ENCODE measurements at regions not wholly inside any gene's neighbourhood (a gene's known extent, or its start where the extent isn't known, plus 50 kb on each side); places are given as distances from the start of the nearest gene placed in this dataset.
A peak's percentile ranks its signal among the peaks of the same experiment; 100 is the strongest.

DNA sequence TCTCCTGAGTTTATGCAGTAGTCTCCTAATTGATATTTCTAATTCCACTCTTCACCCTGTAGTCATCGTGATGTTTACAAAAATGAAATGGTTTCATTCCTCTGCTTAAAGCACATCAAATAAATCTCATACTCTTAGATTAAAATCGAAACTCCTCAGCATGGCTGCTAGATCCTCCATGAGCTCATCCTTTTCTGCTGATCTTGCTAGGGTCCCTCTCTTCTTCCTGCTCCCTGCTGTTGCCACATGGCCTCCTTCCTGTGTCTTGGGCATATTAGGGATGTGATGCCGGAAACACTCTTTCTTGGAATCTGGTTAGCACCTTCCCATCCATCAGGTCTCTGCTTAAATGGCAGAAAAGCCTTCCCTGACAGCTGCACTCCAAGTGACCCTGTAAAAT lies 59.5 kb upstream of the MEGF10 start:
- no peak for DNase-seq (ENCODE audit: low spot score)
- no peaks in the 10 kb centered on the region for H3K36me3 Mint-ChIP-seq (ENCODE audit: low read depth, unreplicated experiment)
- H3K27me3 Mint-ChIP-seq (ENCODE audit: unreplicated experiment) = peaks cover 1% of the 10 kb centered on the region
- no peaks in the 10 kb centered on the region for H3K9me3 Mint-ChIP-seq (ENCODE audit: unreplicated experiment)
- peak overlapping the region; percentile 34 for H3K27ac Mint-ChIP-seq (ENCODE audit: unreplicated experiment)
- TF ChIP-seq, protein P1, sequence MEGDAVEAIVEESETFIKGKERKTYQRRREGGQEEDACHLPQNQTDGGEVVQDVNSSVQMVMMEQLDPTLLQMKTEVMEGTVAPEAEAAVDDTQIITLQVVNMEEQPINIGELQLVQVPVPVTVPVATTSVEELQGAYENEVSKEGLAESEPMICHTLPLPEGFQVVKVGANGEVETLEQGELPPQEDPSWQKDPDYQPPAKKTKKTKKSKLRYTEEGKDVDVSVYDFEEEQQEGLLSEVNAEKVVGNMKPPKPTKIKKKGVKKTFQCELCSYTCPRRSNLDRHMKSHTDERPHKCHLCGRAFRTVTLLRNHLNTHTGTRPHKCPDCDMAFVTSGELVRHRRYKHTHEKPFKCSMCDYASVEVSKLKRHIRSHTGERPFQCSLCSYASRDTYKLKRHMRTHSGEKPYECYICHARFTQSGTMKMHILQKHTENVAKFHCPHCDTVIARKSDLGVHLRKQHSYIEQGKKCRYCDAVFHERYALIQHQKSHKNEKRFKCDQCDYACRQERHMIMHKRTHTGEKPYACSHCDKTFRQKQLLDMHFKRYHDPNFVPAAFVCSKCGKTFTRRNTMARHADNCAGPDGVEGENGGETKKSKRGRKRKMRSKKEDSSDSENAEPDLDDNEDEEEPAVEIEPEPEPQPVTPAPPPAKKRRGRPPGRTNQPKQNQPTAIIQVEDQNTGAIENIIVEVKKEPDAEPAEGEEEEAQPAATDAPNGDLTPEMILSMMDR (IDR thresholded peaks at IDR 0.05; ENCODE audit: unreplicated experiment) = no peak
- H3K4me1 Mint-ChIP-seq (ENCODE audit: unreplicated experiment) = peaks cover 28% of the 10 kb centered on the region
- H3K4me3 Mint-ChIP-seq (ENCODE audit: unreplicated experiment) = no peak overlapping the region

DNA sequence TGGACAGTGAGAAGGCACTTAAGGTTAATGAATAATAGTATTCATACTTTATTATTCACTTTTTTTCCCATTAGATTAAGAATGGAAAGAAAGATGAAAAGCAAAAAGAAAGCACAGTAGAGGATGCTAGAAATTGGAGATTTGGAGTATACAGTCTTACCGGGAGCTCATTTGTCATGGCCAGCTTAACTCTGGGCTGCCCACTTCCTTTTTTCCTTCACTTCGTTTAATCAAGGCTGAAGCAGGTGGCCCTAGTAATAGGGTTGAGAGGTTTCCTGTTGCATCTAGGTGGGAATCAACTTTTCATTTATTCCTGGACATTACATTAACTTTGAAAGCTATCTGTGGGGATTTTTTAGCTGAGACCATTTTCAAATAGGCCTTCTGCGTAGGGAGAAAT lies 57.0 kb upstream of the MEGF10 start:
- no peaks in the 10 kb centered on the region for H3K36me3 Mint-ChIP-seq (ENCODE audit: low read depth, unreplicated experiment)
- H3K4me3 Mint-ChIP-seq (ENCODE audit: unreplicated experiment) = no peak overlapping the region
- no peak overlapping the region for H3K27ac Mint-ChIP-seq (ENCODE audit: unreplicated experiment)
- H3K9me3 Mint-ChIP-seq (ENCODE audit: unreplicated experiment) = no peaks in the 10 kb centered on the region
- peaks cover 28% of the 10 kb centered on the region for H3K4me1 Mint-ChIP-seq (ENCODE audit: unreplicated experiment)
- no peak for DNase-seq (ENCODE audit: low spot score)
- H3K27me3 Mint-ChIP-seq (ENCODE audit: unreplicated experiment) = no peaks in the 10 kb centered on the region
- TF ChIP-seq, protein P1 (IDR thresholded peaks at IDR 0.05; ENCODE audit: unreplicated experiment) = no peak

DNA sequence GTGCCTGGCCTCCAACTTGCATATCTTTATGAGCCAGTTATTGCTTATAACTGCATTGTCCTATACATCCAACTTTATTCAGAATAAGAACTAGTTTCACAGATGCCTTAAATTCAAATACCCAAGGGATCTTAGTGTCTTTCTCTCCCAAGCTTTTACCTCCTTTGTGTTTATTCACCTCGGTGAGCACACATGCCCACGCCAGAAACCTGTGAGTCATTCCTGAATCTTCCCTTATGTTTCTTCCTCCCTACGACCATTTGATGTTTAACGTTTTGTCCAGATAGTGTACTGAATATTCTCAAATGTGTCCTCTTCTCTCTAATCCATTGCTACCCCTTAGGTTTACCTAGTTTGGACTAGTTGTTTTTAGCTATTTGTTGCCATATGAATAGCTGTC lies 55.5 kb upstream of the MEGF10 start:
- Mint-ChIP-seq H3K9me3 (ENCODE audit: unreplicated experiment) (no peaks in the 10 kb centered on the region), H3K36me3 (ENCODE audit: low read depth, unreplicated experiment) (no peaks in the 10 kb centered on the region), H3K4me1 (ENCODE audit: unreplicated experiment) (peaks cover 21% of the 10 kb centered on the region), H3K27ac (ENCODE audit: unreplicated experiment) (no peak overlapping the region), H3K4me3 (ENCODE audit: unreplicated experiment) (no peak overlapping the region), H3K27me3 (ENCODE audit: unreplicated experiment) (no peaks in the 10 kb centered on the region)
- TF ChIP-seq, protein P1 (IDR thresholded peaks at IDR 0.05; ENCODE audit: unreplicated experiment) = no peak
- DNase-seq (ENCODE audit: low spot score) = no peak

DNA sequence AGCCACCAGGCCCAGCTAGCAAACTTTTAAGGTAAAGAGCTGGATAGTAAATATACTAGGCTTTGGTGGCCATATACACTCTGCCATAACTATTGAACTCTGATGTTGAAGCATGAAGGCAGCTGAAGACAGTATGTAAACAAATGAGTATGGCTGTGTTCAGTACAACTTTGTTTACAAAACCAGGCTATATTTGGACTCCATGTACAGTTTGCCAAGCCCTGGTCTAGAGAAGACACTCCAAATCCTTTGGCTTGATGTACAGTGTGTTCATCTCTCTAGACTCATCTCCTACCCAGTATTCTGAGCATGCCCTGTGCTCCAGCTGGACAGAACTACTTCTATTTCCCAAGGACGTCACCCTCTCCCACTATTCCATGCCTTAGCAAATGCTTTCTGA lies 54.3 kb upstream of the MEGF10 start:
- Mint-ChIP-seq H3K4me3 (ENCODE audit: unreplicated experiment) (no peak overlapping the region), H3K27me3 (ENCODE audit: unreplicated experiment) (no peaks in the 10 kb centered on the region), H3K9me3 (ENCODE audit: unreplicated experiment) (no peaks in the 10 kb centered on the region), H3K4me1 (ENCODE audit: unreplicated experiment) (peaks cover 12% of the 10 kb centered on the region), H3K36me3 (ENCODE audit: low read depth, unreplicated experiment) (no peaks in the 10 kb centered on the region), H3K27ac (ENCODE audit: unreplicated experiment) (no peak overlapping the region)
- TF ChIP-seq, protein P1 (IDR thresholded peaks at IDR 0.05; ENCODE audit: unreplicated experiment) = no peak
- no peak for DNase-seq (ENCODE audit: low spot score)

Measured in endothelial cell (in vitro differentiated cells).